SU-DHL-6 (cell line): ENCODE measurements at regions not wholly inside any gene's neighbourhood (a gene's known extent, or its start where the extent isn't known, plus 50 kb on each side); places are given as distances from the start of the nearest gene placed in this dataset.

ENCODE experiments used
- H2AFZ ChIP-seq: fragments of 200-600 bp; sonication (generic); 2 replicates; pipeline ENCODE4 v1.6.1; 2014; ENCODE audit warnings: low read depth, mild to moderate bottlenecking, moderate library complexity, mixed read lengths, antibody characterized with exemption, low read length; ENCODE audit not compliant: severe bottlenecking
- H3F3A ChIP-seq: fragments of 200-600 bp; shearing (Covaris generic); 2 replicates; pipeline ENCODE4 v1.6.0; 2016; ENCODE audit warnings: antibody characterized with exemption, mild to moderate bottlenecking; ENCODE audit not compliant: insufficient read depth
- H3K27ac ChIP-seq: fragments of 200-600 bp; sonication (generic); 2 replicates; pipeline ENCODE4 v1.5.1; 2016; ENCODE audit warnings: low read depth, mild to moderate bottlenecking, low read length, moderate library complexity, mixed read lengths
- H3K27me3 ChIP-seq: fragments of 200-600 bp; sonication (generic), shearing (Covaris generic); 2 replicates; pipeline ENCODE4 v1.6.0; 2014; ENCODE audit warnings: mild to moderate bottlenecking, low read length
- H3K36me3 ChIP-seq: fragments of 200-600 bp; sonication (generic); 2 replicates; pipeline ENCODE4 v1.6.1; 2014; ENCODE audit warnings: mild to moderate bottlenecking, low read length, mixed read lengths
- H3K4me2 ChIP-seq: fragments of 300-600, 200-600 bp; shearing (Covaris generic), sonication (generic); 2 replicates; pipeline ENCODE4 v1.6.0; 2014; ENCODE audit warnings: low read length, low read depth, mild to moderate bottlenecking; ENCODE audit not compliant: poor library complexity, severe bottlenecking
- H3K4me3 ChIP-seq: fragments of 200-600 bp; sonication (generic); 2 replicates; pipeline ENCODE4 v1.5.1; 2014; ENCODE audit warnings: antibody characterized with exemption, low read length, mild to moderate bottlenecking, mixed read lengths; ENCODE audit not compliant: insufficient read depth, poor library complexity, severe bottlenecking
- H3K79me2 ChIP-seq: fragments of 200-600 bp; sonication (generic); 2 replicates; pipeline ENCODE4 v1.6.1; 2014; ENCODE audit warnings: mild to moderate bottlenecking, low read length, moderate library complexity; ENCODE audit not compliant: insufficient read depth
- H3K9ac ChIP-seq: fragments of 200-600 bp; sonication (generic); 2 replicates; pipeline ENCODE4 v1.7.0; 2014; ENCODE audit warnings: mild to moderate bottlenecking, low read length
- H3K9me2 ChIP-seq: fragments of 200-600 bp; sonication (generic); replicated peaks from 2 replicates; pipeline ENCODE4 v1.6.1; 2014; ENCODE audit warnings: low read length; ENCODE audit not compliant: insufficient read depth
- H3K9me3 ChIP-seq: fragments of 200-600 bp; sonication (generic); 2 replicates; pipeline ENCODE4 v1.6.1; 2014; ENCODE audit warnings: low read length, mixed read lengths; ENCODE audit not compliant: insufficient read depth
- H4K20me1 ChIP-seq: fragments of 200-600 bp; sonication (generic); 2 replicates; pipeline ENCODE4 v1.6.1; 2014; ENCODE audit warnings: low read depth, mild to moderate bottlenecking, antibody characterized with exemption, low read length, moderate library complexity, mixed read lengths
- EZH2phosphoT487 ChIP-seq: fragments of 200-600 bp; sonication (generic), shearing (Covaris generic); conservative IDR thresholded peaks from 2 replicates; pipeline ENCODE4 v1.6.1; 2018; ENCODE audit warnings: mild to moderate bottlenecking, antibody characterized with exemption, low read length, moderate library complexity, mixed read lengths
- TF ChIP-seq, protein P1 (sequence below): fragments of 200-600 bp; sonication (generic); IDR thresholded peaks from one replicate; pipeline ENCODE4 v1.5.1; 2017; ENCODE audit warnings: antibody characterized with exemption, mild to moderate bottlenecking, low read length, moderate library complexity; ENCODE audit not compliant: insufficient read depth, poor library complexity, severe bottlenecking

GRCh38 chr3:113092746-113093145, 102.0 kb downstream of the GTPBP8 start:
- H3K27ac ChIP-seq, result no peak overlapping the region
- H3K9me2 ChIP-seq, result no peaks in the 10 kb centered on the region
- no peak overlapping the region for H3K4me2 ChIP-seq
- H4K20me1 ChIP-seq, result no peaks in the 10 kb centered on the region
- no peaks in the 10 kb centered on the region for H3F3A ChIP-seq
- no peaks in the 10 kb centered on the region for H3K79me2 ChIP-seq
- H3K4me3 ChIP-seq, result no peak overlapping the region
- no peaks in the 10 kb centered on the region for H3K9me3 ChIP-seq
- TF ChIP-seq, protein P1, sequence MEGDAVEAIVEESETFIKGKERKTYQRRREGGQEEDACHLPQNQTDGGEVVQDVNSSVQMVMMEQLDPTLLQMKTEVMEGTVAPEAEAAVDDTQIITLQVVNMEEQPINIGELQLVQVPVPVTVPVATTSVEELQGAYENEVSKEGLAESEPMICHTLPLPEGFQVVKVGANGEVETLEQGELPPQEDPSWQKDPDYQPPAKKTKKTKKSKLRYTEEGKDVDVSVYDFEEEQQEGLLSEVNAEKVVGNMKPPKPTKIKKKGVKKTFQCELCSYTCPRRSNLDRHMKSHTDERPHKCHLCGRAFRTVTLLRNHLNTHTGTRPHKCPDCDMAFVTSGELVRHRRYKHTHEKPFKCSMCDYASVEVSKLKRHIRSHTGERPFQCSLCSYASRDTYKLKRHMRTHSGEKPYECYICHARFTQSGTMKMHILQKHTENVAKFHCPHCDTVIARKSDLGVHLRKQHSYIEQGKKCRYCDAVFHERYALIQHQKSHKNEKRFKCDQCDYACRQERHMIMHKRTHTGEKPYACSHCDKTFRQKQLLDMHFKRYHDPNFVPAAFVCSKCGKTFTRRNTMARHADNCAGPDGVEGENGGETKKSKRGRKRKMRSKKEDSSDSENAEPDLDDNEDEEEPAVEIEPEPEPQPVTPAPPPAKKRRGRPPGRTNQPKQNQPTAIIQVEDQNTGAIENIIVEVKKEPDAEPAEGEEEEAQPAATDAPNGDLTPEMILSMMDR, result no peak
- no peak for TF ChIP-seq EZH2phosphoT487
- no peaks in the 10 kb centered on the region for H3K27me3 ChIP-seq
- H3K36me3 ChIP-seq, result no peaks in the 10 kb centered on the region
- no peak overlapping the region for H2AFZ ChIP-seq
- H3K9ac ChIP-seq, result no peak overlapping the region

DNA sequence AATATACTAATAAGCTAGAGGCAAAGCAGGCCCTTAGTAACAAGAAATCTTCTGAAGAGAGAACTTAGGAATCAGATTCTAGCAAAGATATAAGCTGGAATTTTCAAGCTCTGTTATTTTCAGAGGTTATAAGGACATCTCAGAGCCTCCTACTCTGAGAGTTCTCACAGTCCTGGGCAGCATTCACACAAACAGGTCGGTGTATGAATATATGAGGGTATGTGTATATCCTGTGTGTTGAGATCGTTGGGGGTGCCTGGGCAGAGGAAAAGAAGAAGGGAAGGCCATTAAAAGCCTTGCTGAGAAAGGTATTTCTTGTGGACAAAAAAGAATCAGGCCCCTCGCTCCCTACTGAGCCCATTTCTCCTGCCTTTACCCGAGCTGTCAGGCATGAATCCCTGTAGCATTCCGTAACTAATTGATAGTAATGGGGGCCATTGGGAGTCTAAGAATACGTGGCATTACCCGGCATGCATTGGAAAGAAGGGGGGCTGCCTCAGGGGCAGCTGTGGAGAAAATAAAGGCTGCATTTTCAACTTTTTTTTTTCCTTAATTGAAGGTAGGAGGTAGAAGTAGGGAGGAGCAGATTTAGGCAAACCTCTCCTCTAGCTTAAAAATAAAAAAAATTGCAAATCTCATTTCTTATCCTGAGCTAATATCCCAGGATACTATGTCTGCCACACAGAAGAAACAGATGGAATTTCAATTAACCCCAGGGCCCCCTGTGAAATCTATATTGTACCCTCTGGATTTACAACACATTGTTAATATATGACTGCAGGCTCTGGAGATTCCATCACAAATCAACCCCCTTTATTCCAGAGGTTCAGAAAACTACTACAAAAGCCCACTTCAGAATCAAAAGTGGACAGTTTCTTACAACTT, 103.8 kb downstream of the GTPBP8 start:
- H4K20me1 ChIP-seq, result no peaks in the 10 kb centered on the region
- no peaks in the 10 kb centered on the region for H3K79me2 ChIP-seq
- no peaks in the 10 kb centered on the region for H3K9me2 ChIP-seq
- TF ChIP-seq, protein P1, result no peak
- TF ChIP-seq EZH2phosphoT487, result no peak
- H3K4me3 ChIP-seq, result no peak overlapping the region
- H3K27ac ChIP-seq, result no peak overlapping the region
- no peaks in the 10 kb centered on the region for H3K9me3 ChIP-seq
- no peaks in the 10 kb centered on the region for H3K27me3 ChIP-seq
- H3K4me2 ChIP-seq, result no peak overlapping the region
- H3K36me3 ChIP-seq, result no peaks in the 10 kb centered on the region
- no peak overlapping the region for H3K9ac ChIP-seq
- no peak overlapping the region for H2AFZ ChIP-seq
- H3F3A ChIP-seq, result no peaks in the 10 kb centered on the region

GRCh38 chr3:113096188-113096892, 105.6 kb downstream of the GTPBP8 start:
- no peaks in the 10 kb centered on the region for H3K27me3 ChIP-seq
- no peaks in the 10 kb centered on the region for H4K20me1 ChIP-seq
- H3K9me2 ChIP-seq, result no peaks in the 10 kb centered on the region
- no peaks in the 10 kb centered on the region for H3K79me2 ChIP-seq
- no peak for TF ChIP-seq EZH2phosphoT487
- TF ChIP-seq, protein P1, result no peak
- H3F3A ChIP-seq, result no peaks in the 10 kb centered on the region
- H3K9me3 ChIP-seq, result no peaks in the 10 kb centered on the region
- no peaks in the 10 kb centered on the region for H3K36me3 ChIP-seq
- no peak overlapping the region for H3K4me3 ChIP-seq
- H2AFZ ChIP-seq, result no peak overlapping the region
- no peak overlapping the region for H3K4me2 ChIP-seq
- H3K9ac ChIP-seq, result no peak overlapping the region
- no peak overlapping the region for H3K27ac ChIP-seq
